ENCODE measurements at regions not wholly inside any gene's neighbourhood (a gene's known extent, or its start where the extent isn't known, plus 50 kb on each side); places are given as distances from the start of the nearest gene placed in this dataset.
A peak's percentile ranks its signal among the peaks of the same experiment; 100 is the strongest.

DNA sequence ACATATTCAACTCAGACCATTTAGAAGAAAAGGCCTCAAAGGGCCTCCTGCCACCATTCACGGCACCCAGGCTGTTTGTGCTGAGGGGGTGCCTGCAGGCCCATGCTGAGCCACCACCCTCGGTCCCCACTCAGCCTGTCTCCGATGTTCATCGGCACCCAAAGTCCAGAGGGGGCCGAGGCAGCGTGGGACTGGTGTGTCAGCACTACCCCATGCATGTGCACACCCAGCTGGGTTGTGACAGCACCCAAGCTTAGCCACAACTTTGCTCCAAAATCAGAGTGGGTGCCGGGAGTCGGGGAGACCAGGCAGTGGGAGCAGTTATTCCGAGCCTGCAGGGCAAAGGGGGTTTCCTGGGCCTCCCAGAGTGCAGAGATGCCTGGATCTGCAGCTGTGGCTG lies 508.5 kb upstream of the ZNF717 start:
- no peak overlapping the region for H3K27ac ChIP-seq (ENCODE audit: low read depth, low read length)
- H2AK5ac ChIP-seq (ENCODE audit: low read length), result no peak overlapping the region
- H3K9me3 ChIP-seq (ENCODE audit: insufficient read depth, low read depth, low read length), result peaks cover 2% of the 10 kb centered on the region
- no peak overlapping the region for H3K9ac ChIP-seq (ENCODE audit: low read length)
- no peak overlapping the region for H3K4me2 ChIP-seq (ENCODE audit: low read length)
- no peak overlapping the region for H2BK5ac ChIP-seq (ENCODE audit: low read depth, low read length, poor library complexity)
- H2AFZ ChIP-seq (ENCODE audit: insufficient read depth, low read length, poor library complexity), result no peak overlapping the region
- no peaks in the 10 kb centered on the region for H3K27me3 ChIP-seq (ENCODE audit: insufficient read depth, low read length)
- H3K4me1 ChIP-seq (ENCODE audit: control insufficient read depth in 1 of 2, insufficient read depth in 2 of 2, low read length in 2 of 2), result no peaks in the 10 kb centered on the region
- no peak overlapping the region for H3K14ac ChIP-seq (ENCODE audit: low read length)
- DNase-seq, result no peak
- no CpG with 5 or more reads among the region's 9 CpGs for WGBS (ENCODE audit: extremely low coverage, insufficient coverage, insufficient read length)
- H3K4ac ChIP-seq (ENCODE audit: low read depth, low read length), result no peak overlapping the region
- H3K36me3 ChIP-seq (ENCODE audit: control insufficient read depth in 1 of 2, insufficient read depth in 2 of 2, low read length in 2 of 2), result no peaks in the 10 kb centered on the region
- no peaks in the 10 kb centered on the region for H3K79me2 ChIP-seq (ENCODE audit: control insufficient read depth, insufficient read depth, low read length, poor library complexity)
- H3K18ac ChIP-seq (ENCODE audit: low read length), result no peak overlapping the region
- H3K23ac ChIP-seq (ENCODE audit: low read length), result no peak overlapping the region
- no peak overlapping the region for H3K4me3 ChIP-seq (ENCODE audit: low read depth, low read length)
- no peak overlapping the region for H2BK12ac ChIP-seq (ENCODE audit: low read length)
- H3K79me1 ChIP-seq (ENCODE audit: low read length), result no peaks in the 10 kb centered on the region
- no peak overlapping the region for H4K8ac ChIP-seq (ENCODE audit: low read depth, low read length)
- no peak overlapping the region for H4K12ac ChIP-seq (ENCODE audit: low read depth, low read length)
- no peak overlapping the region for H2BK120ac ChIP-seq (ENCODE audit: insufficient read depth, low read length, poor library complexity)
- H4K91ac ChIP-seq (ENCODE audit: low read depth, low read length), result no peak overlapping the region

DNA sequence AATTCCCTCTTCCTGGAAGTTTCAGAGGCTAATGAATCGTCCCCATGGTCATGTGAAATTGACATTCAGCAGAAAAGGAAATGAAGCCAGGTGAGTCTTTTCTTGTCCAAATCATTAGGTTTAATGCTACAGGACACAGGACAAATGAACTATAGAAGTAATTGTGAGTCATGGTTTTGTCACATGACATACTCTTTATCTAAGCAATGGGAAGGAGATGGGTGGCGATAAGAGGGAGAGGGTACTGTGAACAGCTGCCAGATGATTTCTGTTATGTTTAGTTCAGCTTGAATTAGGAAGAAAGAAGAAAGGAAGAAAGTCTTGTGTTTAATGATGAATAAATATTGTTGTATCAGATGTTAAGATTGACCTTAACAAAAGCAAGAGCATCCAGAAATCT lies 515.4 kb upstream of the ZNF717 start:
- no peaks in the 10 kb centered on the region for H3K27me3 ChIP-seq (ENCODE audit: insufficient read depth, low read length)
- no peak overlapping the region for H4K12ac ChIP-seq (ENCODE audit: low read depth, low read length)
- H3K9ac ChIP-seq (ENCODE audit: low read length), result no peak overlapping the region
- no peak overlapping the region for H3K14ac ChIP-seq (ENCODE audit: low read length)
- no peak overlapping the region for H4K8ac ChIP-seq (ENCODE audit: low read depth, low read length)
- no peak overlapping the region for H3K18ac ChIP-seq (ENCODE audit: low read length)
- H3K4ac ChIP-seq (ENCODE audit: low read depth, low read length), result no peak overlapping the region
- no peak overlapping the region for H3K4me3 ChIP-seq (ENCODE audit: low read depth, low read length)
- no peak for DNase-seq
- peaks cover 2% of the 10 kb centered on the region for H3K9me3 ChIP-seq (ENCODE audit: insufficient read depth, low read depth, low read length)
- H3K23ac ChIP-seq (ENCODE audit: low read length), result no peak overlapping the region
- no peaks in the 10 kb centered on the region for H3K36me3 ChIP-seq (ENCODE audit: control insufficient read depth in 1 of 2, insufficient read depth in 2 of 2, low read length in 2 of 2)
- no peak overlapping the region for H2BK12ac ChIP-seq (ENCODE audit: low read length)
- H3K79me2 ChIP-seq (ENCODE audit: control insufficient read depth, insufficient read depth, low read length, poor library complexity), result no peaks in the 10 kb centered on the region
- no CpG with 5 or more reads among the region's 2 CpGs for WGBS (ENCODE audit: extremely low coverage, insufficient coverage, insufficient read length)
- no peak overlapping the region for H3K4me2 ChIP-seq (ENCODE audit: low read length)
- no peaks in the 10 kb centered on the region for H3K79me1 ChIP-seq (ENCODE audit: low read length)
- H3K4me1 ChIP-seq (ENCODE audit: control insufficient read depth in 1 of 2, insufficient read depth in 2 of 2, low read length in 2 of 2), result no peaks in the 10 kb centered on the region
- no peak overlapping the region for H2AK5ac ChIP-seq (ENCODE audit: low read length)
- no peak overlapping the region for H2AFZ ChIP-seq (ENCODE audit: insufficient read depth, low read length, poor library complexity)
- no peak overlapping the region for H2BK120ac ChIP-seq (ENCODE audit: insufficient read depth, low read length, poor library complexity)
- no peak overlapping the region for H4K91ac ChIP-seq (ENCODE audit: low read depth, low read length)
- H2BK5ac ChIP-seq (ENCODE audit: low read depth, low read length, poor library complexity), result no peak overlapping the region
- no peak overlapping the region for H3K27ac ChIP-seq (ENCODE audit: low read depth, low read length)

DNA sequence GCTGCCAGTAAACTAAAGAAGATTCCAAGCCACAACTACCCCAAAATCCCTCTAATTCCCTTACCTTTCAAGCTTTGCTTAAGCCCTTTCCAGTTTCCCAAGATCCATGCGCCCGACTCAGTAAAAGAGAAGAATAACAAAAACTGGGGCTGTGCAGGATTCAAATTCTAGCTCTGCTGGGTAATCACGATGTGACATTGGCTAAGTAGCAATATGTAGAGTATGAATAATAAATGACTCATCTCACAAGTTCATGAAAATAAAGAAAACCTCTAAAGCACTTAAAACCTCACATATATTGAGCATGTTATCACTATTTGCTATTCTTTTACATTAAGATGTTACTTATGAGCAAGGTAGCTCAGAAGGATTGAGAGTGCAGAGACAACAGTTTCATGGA lies 522.2 kb upstream of the ZNF717 start:
- Histone ChIP-seq H3K4ac (ENCODE audit: low read depth, low read length) (no peak overlapping the region), H4K8ac (ENCODE audit: low read depth, low read length) (no peak overlapping the region), H3K79me1 (ENCODE audit: low read length) (no peaks in the 10 kb centered on the region), H4K91ac (ENCODE audit: low read depth, low read length) (no peak overlapping the region), H3K14ac (ENCODE audit: low read length) (no peak overlapping the region), H2BK5ac (ENCODE audit: low read depth, low read length, poor library complexity) (no peak overlapping the region), H2BK12ac (ENCODE audit: low read length) (no peak overlapping the region), H3K9me3 (ENCODE audit: insufficient read depth, low read depth, low read length) (no peaks in the 10 kb centered on the region), H2BK120ac (ENCODE audit: insufficient read depth, low read length, poor library complexity) (no peak overlapping the region), H3K79me2 (ENCODE audit: control insufficient read depth, insufficient read depth, low read length, poor library complexity) (no peaks in the 10 kb centered on the region), H4K12ac (ENCODE audit: low read depth, low read length) (no peak overlapping the region), H3K27me3 (ENCODE audit: insufficient read depth, low read length) (no peaks in the 10 kb centered on the region), H3K4me2 (ENCODE audit: low read length) (no peak overlapping the region), H3K27ac (ENCODE audit: low read depth, low read length) (no peak overlapping the region), H3K4me3 (ENCODE audit: low read depth, low read length) (no peak overlapping the region), H3K23ac (ENCODE audit: low read length) (no peak overlapping the region), H2AFZ (ENCODE audit: insufficient read depth, low read length, poor library complexity) (no peak overlapping the region), H2AK5ac (ENCODE audit: low read length) (no peak overlapping the region), H3K4me1 (ENCODE audit: control insufficient read depth in 1 of 2, insufficient read depth in 2 of 2, low read length in 2 of 2) (no peaks in the 10 kb centered on the region), H3K9ac (ENCODE audit: low read length) (no peak overlapping the region), H3K36me3 (ENCODE audit: control insufficient read depth in 1 of 2, insufficient read depth in 2 of 2, low read length in 2 of 2) (no peaks in the 10 kb centered on the region), H3K18ac (ENCODE audit: low read length) (no peak overlapping the region)
- no CpG with 5 or more reads among the region's 3 CpGs for WGBS (ENCODE audit: extremely low coverage, insufficient coverage, insufficient read length)
- no peak for DNase-seq

DNA sequence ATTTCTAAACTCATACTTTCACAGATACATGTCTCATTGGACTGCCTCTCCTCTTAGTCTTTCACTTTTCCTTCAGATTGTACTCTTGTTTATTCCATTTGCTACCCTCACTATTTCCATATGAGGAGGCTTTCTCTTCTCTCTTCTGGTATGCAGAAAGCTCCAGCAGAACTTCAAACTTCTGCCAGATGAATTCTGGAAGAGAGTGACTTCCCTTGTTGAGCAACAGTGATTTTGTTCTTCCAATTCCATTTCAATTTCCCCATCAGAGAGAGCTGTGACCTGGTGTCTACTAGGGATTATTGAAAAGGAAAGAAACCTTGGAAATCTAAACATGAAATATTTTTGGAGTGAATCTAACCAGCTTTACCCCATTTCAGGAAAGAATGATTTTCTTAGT lies 523.2 kb upstream of the ZNF717 start:
- no peak for DNase-seq
- no peak overlapping the region for H2AFZ ChIP-seq (ENCODE audit: insufficient read depth, low read length, poor library complexity)
- no peak overlapping the region for H3K4me3 ChIP-seq (ENCODE audit: low read depth, low read length)
- H3K9me3 ChIP-seq (ENCODE audit: insufficient read depth, low read depth, low read length), result no peaks in the 10 kb centered on the region
- H3K18ac ChIP-seq (ENCODE audit: low read length), result no peak overlapping the region
- no peak overlapping the region for H3K14ac ChIP-seq (ENCODE audit: low read length)
- no peak overlapping the region for H4K12ac ChIP-seq (ENCODE audit: low read depth, low read length)
- no peak overlapping the region for H4K91ac ChIP-seq (ENCODE audit: low read depth, low read length)
- no peak overlapping the region for H2BK120ac ChIP-seq (ENCODE audit: insufficient read depth, low read length, poor library complexity)
- no peak overlapping the region for H3K4me2 ChIP-seq (ENCODE audit: low read length)
- H3K27me3 ChIP-seq (ENCODE audit: insufficient read depth, low read length), result no peaks in the 10 kb centered on the region
- H3K23ac ChIP-seq (ENCODE audit: low read length), result no peak overlapping the region
- H3K79me2 ChIP-seq (ENCODE audit: control insufficient read depth, insufficient read depth, low read length, poor library complexity), result no peaks in the 10 kb centered on the region
- no peak overlapping the region for H2AK5ac ChIP-seq (ENCODE audit: low read length)
- no peak overlapping the region for H3K4ac ChIP-seq (ENCODE audit: low read depth, low read length)
- H4K8ac ChIP-seq (ENCODE audit: low read depth, low read length), result no peak overlapping the region
- no peak overlapping the region for H2BK5ac ChIP-seq (ENCODE audit: low read depth, low read length, poor library complexity)
- H3K79me1 ChIP-seq (ENCODE audit: low read length), result no peaks in the 10 kb centered on the region
- H3K4me1 ChIP-seq (ENCODE audit: control insufficient read depth in 1 of 2, insufficient read depth in 2 of 2, low read length in 2 of 2), result no peaks in the 10 kb centered on the region
- H2BK12ac ChIP-seq (ENCODE audit: low read length), result no peak overlapping the region
- H3K9ac ChIP-seq (ENCODE audit: low read length), result no peak overlapping the region
- no peaks in the 10 kb centered on the region for H3K36me3 ChIP-seq (ENCODE audit: control insufficient read depth in 1 of 2, insufficient read depth in 2 of 2, low read length in 2 of 2)
- no peak overlapping the region for H3K27ac ChIP-seq (ENCODE audit: low read depth, low read length)

DNA sequence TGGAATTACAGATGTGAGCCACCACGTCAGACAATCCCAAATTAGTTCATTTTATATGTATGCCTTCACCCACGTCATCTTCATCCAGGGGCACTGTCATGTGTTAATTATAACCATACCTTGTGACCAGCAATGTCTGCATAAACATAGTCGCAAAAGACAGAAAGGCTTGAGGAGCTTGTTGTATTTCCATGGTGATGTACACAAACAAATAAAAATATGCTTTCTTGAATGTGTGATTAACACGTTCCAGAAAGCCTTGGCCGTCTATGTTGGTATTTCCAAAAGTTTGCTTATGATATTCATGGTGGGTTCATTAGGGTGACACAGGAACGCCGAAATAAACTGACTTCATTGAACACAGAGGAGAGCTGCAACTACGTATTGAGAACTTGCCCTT lies 524.7 kb upstream of the ZNF717 start:
- Histone ChIP-seq H3K4me2 (ENCODE audit: low read length) (no peak overlapping the region), H3K4ac (ENCODE audit: low read depth, low read length) (no peak overlapping the region), H3K14ac (ENCODE audit: low read length) (no peak overlapping the region), H3K4me1 (ENCODE audit: control insufficient read depth in 1 of 2, insufficient read depth in 2 of 2, low read length in 2 of 2) (no peaks in the 10 kb centered on the region), H2BK5ac (ENCODE audit: low read depth, low read length, poor library complexity) (no peak overlapping the region), H3K23ac (ENCODE audit: low read length) (no peak overlapping the region), H3K79me2 (ENCODE audit: control insufficient read depth, insufficient read depth, low read length, poor library complexity) (no peaks in the 10 kb centered on the region), H3K4me3 (ENCODE audit: low read depth, low read length) (no peak overlapping the region), H3K27me3 (ENCODE audit: insufficient read depth, low read length) (no peaks in the 10 kb centered on the region), H2AK5ac (ENCODE audit: low read length) (no peak overlapping the region), H3K36me3 (ENCODE audit: control insufficient read depth in 1 of 2, insufficient read depth in 2 of 2, low read length in 2 of 2) (no peaks in the 10 kb centered on the region), H2BK12ac (ENCODE audit: low read length) (no peak overlapping the region), H4K91ac (ENCODE audit: low read depth, low read length) (no peak overlapping the region), H3K9ac (ENCODE audit: low read length) (no peak overlapping the region), H2AFZ (ENCODE audit: insufficient read depth, low read length, poor library complexity) (no peak overlapping the region), H4K8ac (ENCODE audit: low read depth, low read length) (no peak overlapping the region), H4K12ac (ENCODE audit: low read depth, low read length) (no peak overlapping the region), H3K18ac (ENCODE audit: low read length) (no peak overlapping the region), H2BK120ac (ENCODE audit: insufficient read depth, low read length, poor library complexity) (no peak overlapping the region), H3K79me1 (ENCODE audit: low read length) (no peaks in the 10 kb centered on the region), H3K27ac (ENCODE audit: low read depth, low read length) (no peak overlapping the region), H3K9me3 (ENCODE audit: insufficient read depth, low read depth, low read length) (no peaks in the 10 kb centered on the region)
- no CpG with 5 or more reads among the region's 8 CpGs for WGBS (ENCODE audit: extremely low coverage, insufficient coverage, insufficient read length)
- peak in 1 of 2 donors; percentile 4 for DNase-seq
